K562 (cell line): ENCODE measurements at regions not wholly inside any gene's neighbourhood (a gene's known extent, or its start where the extent isn't known, plus 50 kb on each side); places are given as distances from the start of the nearest gene placed in this dataset.

Experiments
- HEY1 ChIP-seq: fragments of 250-450 bp; sonication (Bioruptor Pico); IDR thresholded peaks from 2 replicates; pipeline ENCODE4 v1.5.0; 2020; ENCODE audit warnings: mild to moderate bottlenecking, moderate library complexity, borderline replicate concordance
- PTRF ChIP-seq: fragments of 450-650 bp; IDR thresholded peaks from 2 replicates; pipeline ENCODE4 v1.6.1; 2016; ENCODE audit warnings: mild to moderate bottlenecking, missing genetic modification characterization, missing compliant biosample characterization
- SIN3A ChIP-seq, 2 experiments: fragments of 150-350 bp in 1 of 2; IDR thresholded peaks; 2 replicates each; pipeline ENCODE4 v1.6.1; 2011 to 2016; ENCODE audit warnings: borderline replicate concordance in 2 of 2, low read depth in 2 of 2, low read length in 2 of 2, mild to moderate bottlenecking in 2 of 2, moderate library complexity in 2 of 2; ENCODE audit not compliant: control insufficient read depth in 1 of 2
- TSC22D4 ChIP-seq: fragments of 450-650 bp; IDR thresholded peaks from 2 replicates; pipeline ENCODE4 v1.6.1; 2016; ENCODE audit warnings: missing genetic modification characterization, missing biosample characterization, control low read depth
- ZNF274 ChIP-seq: IDR thresholded peaks from 2 replicates; pipeline ENCODE4 v1.6.1; 2011; ENCODE audit warnings: low read depth, mild to moderate bottlenecking, low read length, moderate library complexity, borderline replicate concordance
- TF ChIP-seq, protein P1 (sequence below), 3 experiments: IDR thresholded peaks in 2 of 3; conservative IDR thresholded peaks in 1 of 3; 2 replicates each; pipeline ENCODE4 v1.5.1; 2011 to 2012; ENCODE audit warnings: low read length in 3 of 3, mild to moderate bottlenecking in 3 of 3, control low read depth in 2 of 3, improper control_type of control experiment in 1 of 3, inconsistent platforms in 1 of 3, low read depth in 1 of 3, mixed read lengths in 1 of 3, moderate library complexity in 1 of 3; ENCODE audit not compliant: insufficient read depth in 2 of 3

DNA sequence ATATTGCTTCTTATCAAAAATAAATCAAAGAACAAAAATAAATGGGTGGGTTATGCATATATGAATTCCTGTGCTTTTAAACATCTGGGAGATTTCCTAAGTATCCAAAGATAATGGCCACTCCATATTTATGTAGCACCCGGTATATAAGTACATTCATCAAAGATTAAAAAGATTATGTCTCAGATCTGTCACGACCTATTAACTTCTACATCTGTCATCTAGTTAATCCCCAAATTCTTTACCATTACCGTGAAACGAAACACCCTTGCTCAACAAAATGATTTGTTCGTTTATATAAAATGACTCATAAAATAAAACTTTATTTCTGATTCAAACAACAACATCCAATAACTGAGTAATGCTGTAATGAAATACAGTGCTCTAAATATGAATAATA is 64.8 kb upstream of the FOXQ1 start:
- TF ChIP-seq SIN3A (IDR thresholded peaks at IDR 0.05; ENCODE audit: borderline replicate concordance in 2 of 2, control insufficient read depth in 1 of 2, low read depth in 2 of 2, low read length in 2 of 2) (no peak), PTRF (no peak), ZNF274 (no peak), HEY1 (CRISPR knock-in tag) (no peak), TSC22D4 (tag) (no peak)
- TF ChIP-seq, protein P1, sequence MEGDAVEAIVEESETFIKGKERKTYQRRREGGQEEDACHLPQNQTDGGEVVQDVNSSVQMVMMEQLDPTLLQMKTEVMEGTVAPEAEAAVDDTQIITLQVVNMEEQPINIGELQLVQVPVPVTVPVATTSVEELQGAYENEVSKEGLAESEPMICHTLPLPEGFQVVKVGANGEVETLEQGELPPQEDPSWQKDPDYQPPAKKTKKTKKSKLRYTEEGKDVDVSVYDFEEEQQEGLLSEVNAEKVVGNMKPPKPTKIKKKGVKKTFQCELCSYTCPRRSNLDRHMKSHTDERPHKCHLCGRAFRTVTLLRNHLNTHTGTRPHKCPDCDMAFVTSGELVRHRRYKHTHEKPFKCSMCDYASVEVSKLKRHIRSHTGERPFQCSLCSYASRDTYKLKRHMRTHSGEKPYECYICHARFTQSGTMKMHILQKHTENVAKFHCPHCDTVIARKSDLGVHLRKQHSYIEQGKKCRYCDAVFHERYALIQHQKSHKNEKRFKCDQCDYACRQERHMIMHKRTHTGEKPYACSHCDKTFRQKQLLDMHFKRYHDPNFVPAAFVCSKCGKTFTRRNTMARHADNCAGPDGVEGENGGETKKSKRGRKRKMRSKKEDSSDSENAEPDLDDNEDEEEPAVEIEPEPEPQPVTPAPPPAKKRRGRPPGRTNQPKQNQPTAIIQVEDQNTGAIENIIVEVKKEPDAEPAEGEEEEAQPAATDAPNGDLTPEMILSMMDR (IDR thresholded peaks at IDR 0.05 in 2 of 3, conservative IDR thresholded peaks at IDR 0.05 in 1 of 3; ENCODE audit: insufficient read depth in 2 of 3, low read depth in 1 of 3, low read length in 3 of 3), result no peak
